ENCODE measurements at regions not wholly inside any gene's neighbourhood (a gene's known extent, or its start where the extent isn't known, plus 50 kb on each side); places are given as distances from the start of the nearest gene placed in this dataset.

GRCh38 chr17:55571095-55571494 lies 59.8 kb upstream of the SMIM36 start:
- Mint-ChIP-seq H3K9me3 (no peaks in the 10 kb centered on the region), H3K4me1 (ENCODE audit: low read depth) (peaks cover 15% of the 10 kb centered on the region), H3K27ac (no peak overlapping the region), H3K4me3 (no peak overlapping the region), H3K36me3 (ENCODE audit: low read depth) (no peaks in the 10 kb centered on the region), H3K27me3 (ENCODE audit: insufficient read depth) (peaks cover 15% of the 10 kb centered on the region)
- DNase-seq, result no peak
- TF ChIP-seq, protein P1, sequence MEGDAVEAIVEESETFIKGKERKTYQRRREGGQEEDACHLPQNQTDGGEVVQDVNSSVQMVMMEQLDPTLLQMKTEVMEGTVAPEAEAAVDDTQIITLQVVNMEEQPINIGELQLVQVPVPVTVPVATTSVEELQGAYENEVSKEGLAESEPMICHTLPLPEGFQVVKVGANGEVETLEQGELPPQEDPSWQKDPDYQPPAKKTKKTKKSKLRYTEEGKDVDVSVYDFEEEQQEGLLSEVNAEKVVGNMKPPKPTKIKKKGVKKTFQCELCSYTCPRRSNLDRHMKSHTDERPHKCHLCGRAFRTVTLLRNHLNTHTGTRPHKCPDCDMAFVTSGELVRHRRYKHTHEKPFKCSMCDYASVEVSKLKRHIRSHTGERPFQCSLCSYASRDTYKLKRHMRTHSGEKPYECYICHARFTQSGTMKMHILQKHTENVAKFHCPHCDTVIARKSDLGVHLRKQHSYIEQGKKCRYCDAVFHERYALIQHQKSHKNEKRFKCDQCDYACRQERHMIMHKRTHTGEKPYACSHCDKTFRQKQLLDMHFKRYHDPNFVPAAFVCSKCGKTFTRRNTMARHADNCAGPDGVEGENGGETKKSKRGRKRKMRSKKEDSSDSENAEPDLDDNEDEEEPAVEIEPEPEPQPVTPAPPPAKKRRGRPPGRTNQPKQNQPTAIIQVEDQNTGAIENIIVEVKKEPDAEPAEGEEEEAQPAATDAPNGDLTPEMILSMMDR (IDR thresholded peaks at IDR 0.05), result no peak

DNA sequence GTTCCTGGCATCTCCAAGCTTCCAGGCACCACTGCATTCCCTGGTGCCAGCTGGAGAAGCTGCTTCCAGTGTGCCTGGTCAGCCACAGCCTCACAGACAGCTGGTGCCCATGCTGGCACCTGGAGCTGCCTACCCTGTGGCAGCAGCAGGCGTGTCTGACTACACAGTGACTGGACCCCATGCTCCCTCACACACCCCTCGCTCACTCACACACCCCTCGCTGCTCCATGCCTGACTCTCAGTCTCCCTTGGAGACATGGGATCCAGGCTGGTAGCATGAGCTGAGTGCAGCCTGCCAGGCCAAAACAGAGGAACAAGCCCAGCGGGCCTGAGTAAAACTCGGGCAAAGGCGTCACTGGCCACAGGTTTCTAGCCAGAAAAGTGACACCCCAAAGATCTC lies 59.1 kb upstream of the SMIM36 start:
- no peak overlapping the region for H3K4me3 Mint-ChIP-seq
- no peaks in the 10 kb centered on the region for H3K9me3 Mint-ChIP-seq
- H3K27ac Mint-ChIP-seq, result no peak overlapping the region
- DNase-seq, result no peak
- H3K27me3 Mint-ChIP-seq (ENCODE audit: insufficient read depth), result peaks cover 19% of the 10 kb centered on the region
- peaks cover 15% of the 10 kb centered on the region for H3K4me1 Mint-ChIP-seq (ENCODE audit: low read depth)
- TF ChIP-seq, protein P1 (IDR thresholded peaks at IDR 0.05), result no peak
- no peaks in the 10 kb centered on the region for H3K36me3 Mint-ChIP-seq (ENCODE audit: low read depth)

- Mint-ChIP-seq H3K4me3 (no peak overlapping the region), H3K36me3 (ENCODE audit: low read depth) (no peaks in the 10 kb centered on the region), H3K9me3 (no peaks in the 10 kb centered on the region), H3K27ac (no peak overlapping the region), H3K4me1 (ENCODE audit: low read depth) (peaks cover 15% of the 10 kb centered on the region), H3K27me3 (ENCODE audit: insufficient read depth) (peaks cover 21% of the 10 kb centered on the region)
- DNase-seq, result no peak
- TF ChIP-seq, protein P1 (IDR thresholded peaks at IDR 0.05), result no peak
Measured at GRCh38 chr17:55567240-55568214, 56.3 kb upstream of the SMIM36 start.

GRCh38 chr17:55564081-55564480 lies 52.8 kb upstream of the SMIM36 start:
- H3K27me3 Mint-ChIP-seq (ENCODE audit: insufficient read depth), result peaks cover 17% of the 10 kb centered on the region
- H3K27ac Mint-ChIP-seq, result no peak overlapping the region
- H3K4me3 Mint-ChIP-seq, result no peak overlapping the region
- no peaks in the 10 kb centered on the region for H3K4me1 Mint-ChIP-seq (ENCODE audit: low read depth)
- H3K9me3 Mint-ChIP-seq, result no peaks in the 10 kb centered on the region
- TF ChIP-seq, protein P1 (IDR thresholded peaks at IDR 0.05), result no peak
- H3K36me3 Mint-ChIP-seq (ENCODE audit: low read depth), result no peaks in the 10 kb centered on the region
- no peak for DNase-seq

- no peaks in the 10 kb centered on the region for H3K36me3 Mint-ChIP-seq (ENCODE audit: low read depth)
- no peak for DNase-seq
- H3K4me1 Mint-ChIP-seq (ENCODE audit: low read depth), result no peaks in the 10 kb centered on the region
- TF ChIP-seq, protein P1 (IDR thresholded peaks at IDR 0.05), result no peak
- no peak overlapping the region for H3K27ac Mint-ChIP-seq
- no peaks in the 10 kb centered on the region for H3K9me3 Mint-ChIP-seq
- H3K4me3 Mint-ChIP-seq, result no peak overlapping the region
- peaks cover 23% of the 10 kb centered on the region for H3K27me3 Mint-ChIP-seq (ENCODE audit: insufficient read depth)
Measured at GRCh38 chr17:55563363-55563762, 52.1 kb upstream of the SMIM36 start.
